ENCODE measurements at regions not wholly inside any gene's neighbourhood (a gene's known extent, or its start where the extent isn't known, plus 50 kb on each side); places are given as distances from the start of the nearest gene placed in this dataset.

GRCh38 chr6:165864925-165865324, 201.9 kb upstream of the PDE10A start:
- no peak for DNase-seq

GRCh38 chr6:165864218-165864617, 201.2 kb upstream of the PDE10A start:
- no peak for DNase-seq

- DNase-seq: no peak
Observed at GRCh38 chr6:165863801-165864200, 200.8 kb upstream of the PDE10A start.

GRCh38 chr6:165862813-165863212, 199.8 kb upstream of the PDE10A start:
- no peak for DNase-seq

GRCh38 chr6:165861226-165861625, 198.2 kb upstream of the PDE10A start:
- no peak for DNase-seq

GRCh38 chr6:165858586-165858985, 195.5 kb upstream of the PDE10A start:
- no peak for DNase-seq

GRCh38 chr6:165855856-165856255, 192.8 kb upstream of the PDE10A start:
- no peak for DNase-seq

GRCh38 chr6:165854863-165855593, 192.0 kb upstream of the PDE10A start:
- no peak for DNase-seq

GRCh38 chr6:165854061-165854862, 191.2 kb upstream of the PDE10A start:
- DNase-seq: no peak

GRCh38 chr6:165852676-165853075, 189.6 kb upstream of the PDE10A start:
- DNase-seq: no peak

GRCh38 chr6:165850434-165851019, 187.5 kb upstream of the PDE10A start:
- peak; percentile 6 to 10 for DNase-seq

- DNase-seq: no peak
Observed at GRCh38 chr6:165849534-165850430, 186.7 kb upstream of the PDE10A start.

GRCh38 chr6:165848086-165848426, 185.0 kb upstream of the PDE10A start:
- DNase-seq: no peak

- DNase-seq: no peak
Observed at GRCh38 chr6:165847407-165848085, 184.5 kb upstream of the PDE10A start.

- DNase-seq: peak; percentile 1 to 45
Observed at GRCh38 chr6:165846123-165846966, 183.3 kb upstream of the PDE10A start.

GRCh38 chr6:165845493-165845892, 182.5 kb upstream of the PDE10A start:
- DNase-seq: no peak

GRCh38 chr6:165844801-165845364, 181.8 kb upstream of the PDE10A start:
- DNase-seq: no peak

GRCh38 chr6:165844232-165844631, 181.2 kb upstream of the PDE10A start:
- DNase-seq: no peak

- no peak for DNase-seq
Observed at GRCh38 chr6:165843568-165844113, 180.6 kb upstream of the PDE10A start.

- no peak for DNase-seq
Observed at GRCh38 chr6:165843121-165843520, 180.1 kb upstream of the PDE10A start.

Measured in NCI-H2081 (cell line).